H9 (cell line): ENCODE measurements at regions not wholly inside any gene's neighbourhood (a gene's known extent, or its start where the extent isn't known, plus 50 kb on each side); places are given as distances from the start of the nearest gene placed in this dataset.

ENCODE experiments used
- DNase-seq: peaks from one replicate; pipeline ENCODE4 v3.0.0-alpha.2; 2017
- H2AFZ ChIP-seq: one replicate; pipeline ENCODE4 v1.6.1; 2013; ENCODE audit warnings: mild to moderate bottlenecking, low read length, control low read depth, moderate library complexity
- H2AK5ac ChIP-seq: 2 replicates; pipeline ENCODE4 v1.6.1; 2013; ENCODE audit warnings: low read length, control low read depth, mixed read lengths; ENCODE audit not compliant: insufficient read length
- H2BK120ac ChIP-seq: one replicate; pipeline ENCODE4 v1.6.1; 2013; ENCODE audit warnings: low read depth, mild to moderate bottlenecking, low read length, control low read depth, inconsistent platforms; ENCODE audit not compliant: poor library complexity, severe bottlenecking
- H2BK12ac ChIP-seq: 2 replicates; pipeline ENCODE4 v1.6.1; 2013; ENCODE audit warnings: low read length, control low read depth, mixed read lengths, low read depth; ENCODE audit not compliant: insufficient read length
- H2BK15ac ChIP-seq: 2 replicates; pipeline ENCODE4 v1.6.1; 2013; ENCODE audit warnings: low read depth, low read length, control low read depth
- H2BK20ac ChIP-seq: one replicate; pipeline ENCODE4 v1.6.1; 2013; ENCODE audit warnings: low read depth, mild to moderate bottlenecking, low read length, control low read depth, inconsistent platforms; ENCODE audit not compliant: poor library complexity, severe bottlenecking
- H2BK5ac ChIP-seq: 2 replicates; pipeline ENCODE4 v1.6.1; 2013; ENCODE audit warnings: low read length, control low read depth, mixed read lengths; ENCODE audit not compliant: insufficient read length
- H3K14ac ChIP-seq: 2 replicates; pipeline ENCODE4 v1.6.1; 2013; ENCODE audit warnings: low read length, control low read depth; ENCODE audit not compliant: insufficient read depth
- H3K18ac ChIP-seq: 2 replicates; pipeline ENCODE4 v1.6.1; 2013; ENCODE audit warnings: low read depth, mild to moderate bottlenecking, mixed read lengths, low read length, control low read depth; ENCODE audit not compliant: insufficient read length
- H3K23ac ChIP-seq: 2 replicates; pipeline ENCODE4 v1.6.1; 2013; ENCODE audit warnings: low read length, control low read depth, mixed read lengths, low read depth; ENCODE audit not compliant: insufficient read length
- H3K23me2 ChIP-seq: 2 replicates; pipeline ENCODE4 v1.6.1; 2013; ENCODE audit warnings: low read depth, mild to moderate bottlenecking, mixed read lengths, low read length, control low read depth; ENCODE audit not compliant: insufficient read length, poor library complexity, severe bottlenecking
- H3K27ac ChIP-seq: 2 replicates; pipeline ENCODE4 v1.5.1; 2013; ENCODE audit warnings: low read length, control low read depth, mixed read lengths, low read depth; ENCODE audit not compliant: insufficient read length
- H3K27me3 ChIP-seq: 2 replicates; pipeline ENCODE4 v1.6.1; 2013; ENCODE audit warnings: low read length, control low read depth, inconsistent platforms; ENCODE audit not compliant: insufficient read depth
- H3K4ac ChIP-seq: 2 replicates; pipeline ENCODE4 v1.6.1; 2013; ENCODE audit warnings: low read depth, mild to moderate bottlenecking, control low read depth, inconsistent platforms, low read length, moderate library complexity
- H3K4me1 ChIP-seq: 2 replicates; pipeline ENCODE4 v1.6.1; 2013; ENCODE audit warnings: low read length, control low read depth, inconsistent platforms; ENCODE audit not compliant: insufficient read depth
- H3K4me2 ChIP-seq: 2 replicates; pipeline ENCODE4 v1.6.1; 2013; ENCODE audit warnings: low read length, control low read depth, mixed read lengths; ENCODE audit not compliant: insufficient read length, insufficient read depth
- H3K56ac ChIP-seq: 2 replicates; pipeline ENCODE4 v1.6.1; 2013; ENCODE audit warnings: low read depth, mild to moderate bottlenecking, mixed read lengths, low read length, control low read depth; ENCODE audit not compliant: insufficient read length
- H3K79me1 ChIP-seq: 2 replicates; pipeline ENCODE4 v1.6.1; 2013; ENCODE audit warnings: low read depth, mild to moderate bottlenecking, moderate library complexity, low read length, control low read depth, inconsistent platforms; ENCODE audit not compliant: insufficient read depth, poor library complexity, severe bottlenecking
- H3K79me2 ChIP-seq: 2 replicates; pipeline ENCODE4 v1.6.1; 2013; ENCODE audit warnings: low read length, control low read depth, inconsistent platforms; ENCODE audit not compliant: insufficient read depth
- H3K9ac ChIP-seq: 2 replicates; pipeline ENCODE4 v1.6.1; 2013; ENCODE audit warnings: low read length, control low read depth, mixed read lengths; ENCODE audit not compliant: insufficient read length; ENCODE audit errors: extremely low read depth
- H3K9me3 ChIP-seq: one replicate; pipeline ENCODE4 v1.6.1; 2013; ENCODE audit warnings: low read depth, low read length, inconsistent platforms; ENCODE audit not compliant: control insufficient read depth
- H3T11ph ChIP-seq: one replicate; pipeline ENCODE4 v1.6.1; 2013; ENCODE audit warnings: mild to moderate bottlenecking, low read length, control low read depth, inconsistent platforms
- H4K20me1 ChIP-seq: one replicate; pipeline ENCODE4 v1.6.1; 2013; ENCODE audit not compliant: control insufficient read depth, insufficient read length, insufficient read depth
- H4K5ac ChIP-seq: 2 replicates; pipeline ENCODE4 v1.6.1; 2013; ENCODE audit warnings: low read depth, mild to moderate bottlenecking, mixed read lengths, low read length, control low read depth; ENCODE audit not compliant: insufficient read length
- H4K8ac ChIP-seq: replicated peaks from 2 replicates; pipeline ENCODE4 v1.6.1; 2013; ENCODE audit warnings: low read length, control low read depth, mixed read lengths, low read depth; ENCODE audit not compliant: insufficient read length
- H4K91ac ChIP-seq: 2 replicates; pipeline ENCODE4 v1.6.1; 2013; ENCODE audit warnings: low read depth, mild to moderate bottlenecking, moderate library complexity, mixed read lengths, low read length, control low read depth; ENCODE audit not compliant: insufficient read length
- H3K27ac Mint-ChIP-seq, 3 experiments: 2 replicates in 2 of 3; 3 replicates in 1 of 3; pipeline ENCODE4 v1.8.0; 2020 to 2021; ENCODE audit warnings: mixed read lengths in 3 of 3, mild to moderate bottlenecking in 1 of 3, moderate library complexity in 1 of 3
- H3K27me3 Mint-ChIP-seq: 2 replicates; pipeline ENCODE4 v1.8.0; 2021; ENCODE audit warnings: low read depth, mild to moderate bottlenecking, moderate library complexity, mixed read lengths
- H3K36me3 Mint-ChIP-seq, 3 experiments: 2 replicates in 2 of 3; 3 replicates in 1 of 3; pipeline ENCODE4 v1.8.0; 2020 to 2021; ENCODE audit warnings: low read depth in 3 of 3, mixed read lengths in 3 of 3; ENCODE audit not compliant: insufficient read depth in 1 of 3
- H3K4me1 Mint-ChIP-seq, 2 experiments: 2 replicates each; pipeline ENCODE4 v1.8.0; 2020; ENCODE audit warnings: mixed read lengths in 2 of 2
- H3K4me3 Mint-ChIP-seq, 2 experiments: 2 replicates in 1 of 2; 3 replicates in 1 of 2; pipeline ENCODE4 v1.8.0; 2020 to 2021; ENCODE audit warnings: mild to moderate bottlenecking in 2 of 2, mixed read lengths in 2 of 2, moderate library complexity in 1 of 2
- H3K9me3 Mint-ChIP-seq, 2 experiments: 2 replicates in 1 of 2; 3 replicates in 1 of 2; pipeline ENCODE4 v1.8.0; 2020; ENCODE audit warnings: mild to moderate bottlenecking in 2 of 2, mixed read lengths in 2 of 2, moderate library complexity in 1 of 2
- WGBS: extraction: QIAGEN DNeasy Blood & Tissue Kit; methylation state at CpG from one replicate; pipeline ENCODE4 v1.1.7; 2013; ENCODE audit warnings: missing lambda C conversion rate, low lambda C conversion rate, mixed read lengths; ENCODE audit not compliant: insufficient read length; ENCODE audit errors: extremely low coverage; 5-methylcytosine and 5-hydroxymethylcytosine counted together
- TF ChIP-seq, protein P1 (sequence below): fragments of 200-600 bp; sonication (generic); conservative IDR thresholded peaks from 3 replicates; pipeline ENCODE4 v1.8.0; 2021; ENCODE audit warnings: antibody characterized with exemption, mild to moderate bottlenecking

DNA sequence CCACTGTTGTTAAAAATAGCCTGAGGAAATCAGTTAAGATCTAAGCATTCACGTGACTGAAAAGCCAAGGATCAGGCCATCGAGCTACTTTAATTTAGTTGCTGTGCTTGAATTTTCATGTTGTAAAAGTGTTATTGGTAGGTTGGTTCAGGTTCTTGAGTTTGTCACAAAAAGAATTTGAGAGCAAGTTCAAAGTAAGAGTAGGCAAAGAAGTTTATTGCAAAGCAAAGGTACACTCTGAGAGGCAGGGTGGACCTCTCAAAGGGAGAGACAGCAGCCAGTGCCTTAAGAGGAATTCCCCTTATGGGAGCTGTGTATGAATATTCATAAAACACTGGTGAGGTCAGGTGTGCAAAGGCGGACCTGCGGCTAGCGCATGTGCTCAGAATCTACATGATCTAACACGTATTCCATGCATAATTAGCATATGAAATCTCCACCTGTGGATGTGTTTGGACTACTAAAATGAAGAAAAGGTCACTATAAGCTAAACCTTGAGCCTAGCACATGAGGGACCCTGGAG is 236.5 kb downstream of the NDUFA10 start:
- WGBS: no CpG with 5 or more reads among the region's 6 CpGs
- Histone ChIP-seq H3K18ac (no peak overlapping the region), H3T11ph (no peak overlapping the region), H3K9me3 (no peaks in the 10 kb centered on the region), H2BK20ac (no peak overlapping the region), H4K20me1 (no peaks in the 10 kb centered on the region), H2BK120ac (no peak overlapping the region), H4K5ac (no peak overlapping the region), H3K79me2 (no peaks in the 10 kb centered on the region), H4K8ac (no peak overlapping the region), H3K56ac (no peak overlapping the region), H3K9ac (no peak overlapping the region), H3K14ac (no peak overlapping the region), H3K4me2 (no peak overlapping the region), H2AK5ac (no peak overlapping the region), H3K23ac (no peak overlapping the region), H3K4ac (no peak overlapping the region), H4K91ac (no peak overlapping the region), H2BK15ac (no peak overlapping the region), H3K27me3 (no peaks in the 10 kb centered on the region), H3K27ac (no peak overlapping the region), H3K4me1 (no peaks in the 10 kb centered on the region), H2BK5ac (no peak overlapping the region), H3K23me2 (no peaks in the 10 kb centered on the region), H2AFZ (no peak overlapping the region), H2BK12ac (no peak overlapping the region), H3K79me1 (no peaks in the 10 kb centered on the region)
- peaks cover 10 to 16% of the 10 kb centered on the region in 2 experiments for H3K9me3 Mint-ChIP-seq
- peaks cover 6% of the 10 kb centered on the region in 2 experiments; a peak in 3 of 4 replicates for H3K4me1 Mint-ChIP-seq
- H3K4me3 Mint-ChIP-seq: no peak overlapping the region
- H3K36me3 Mint-ChIP-seq: peaks cover 0 to 5% (median 2%) of the 10 kb centered on the region in 3 experiments; a peak in 3 of 7 replicates
- DNase-seq: no peak
- H3K27me3 Mint-ChIP-seq: peaks cover 9% of the 10 kb centered on the region; the same call in 1 of the 2 replicates
- no peak overlapping the region for H3K27ac Mint-ChIP-seq
- TF ChIP-seq, protein P1, sequence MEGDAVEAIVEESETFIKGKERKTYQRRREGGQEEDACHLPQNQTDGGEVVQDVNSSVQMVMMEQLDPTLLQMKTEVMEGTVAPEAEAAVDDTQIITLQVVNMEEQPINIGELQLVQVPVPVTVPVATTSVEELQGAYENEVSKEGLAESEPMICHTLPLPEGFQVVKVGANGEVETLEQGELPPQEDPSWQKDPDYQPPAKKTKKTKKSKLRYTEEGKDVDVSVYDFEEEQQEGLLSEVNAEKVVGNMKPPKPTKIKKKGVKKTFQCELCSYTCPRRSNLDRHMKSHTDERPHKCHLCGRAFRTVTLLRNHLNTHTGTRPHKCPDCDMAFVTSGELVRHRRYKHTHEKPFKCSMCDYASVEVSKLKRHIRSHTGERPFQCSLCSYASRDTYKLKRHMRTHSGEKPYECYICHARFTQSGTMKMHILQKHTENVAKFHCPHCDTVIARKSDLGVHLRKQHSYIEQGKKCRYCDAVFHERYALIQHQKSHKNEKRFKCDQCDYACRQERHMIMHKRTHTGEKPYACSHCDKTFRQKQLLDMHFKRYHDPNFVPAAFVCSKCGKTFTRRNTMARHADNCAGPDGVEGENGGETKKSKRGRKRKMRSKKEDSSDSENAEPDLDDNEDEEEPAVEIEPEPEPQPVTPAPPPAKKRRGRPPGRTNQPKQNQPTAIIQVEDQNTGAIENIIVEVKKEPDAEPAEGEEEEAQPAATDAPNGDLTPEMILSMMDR: no peak
